Loucy (cell line): ENCODE measurements at regions not wholly inside any gene's neighbourhood (a gene's known extent, or its start where the extent isn't known, plus 50 kb on each side); places are given as distances from the start of the nearest gene placed in this dataset.

ENCODE experiments used
- H2AFZ ChIP-seq: fragments of 200-600 bp; sonication (generic); 2 replicates; pipeline ENCODE4 v1.6.0; 2016; ENCODE audit warnings: antibody characterized with exemption, mild to moderate bottlenecking, low read length, moderate library complexity
- H3F3A ChIP-seq: fragments of 200-600 bp; 2 replicates; pipeline ENCODE4 v1.6.0; 2016; ENCODE audit warnings: antibody characterized with exemption, low read depth, mild to moderate bottlenecking
- H3K27me3 ChIP-seq: fragments of 200-600 bp; sonication (generic); 2 replicates; pipeline ENCODE4 v1.6.1; 2014; ENCODE audit warnings: low read length, mild to moderate bottlenecking; ENCODE audit not compliant: insufficient read depth, poor library complexity, severe bottlenecking
- H3K36me3 ChIP-seq: fragments of 200-600 bp; sonication (generic); 2 replicates; pipeline ENCODE4 v1.6.1; 2016; ENCODE audit warnings: low read length; ENCODE audit not compliant: insufficient read depth
- H3K4me1 ChIP-seq: fragments of 200-600 bp; sonication (generic); 2 replicates; pipeline ENCODE4 v1.5.1; 2014; ENCODE audit warnings: low read length, mild to moderate bottlenecking; ENCODE audit not compliant: insufficient read depth, poor library complexity, severe bottlenecking
- H3K4me2 ChIP-seq: fragments of 200-600 bp; sonication (generic); 2 replicates; pipeline ENCODE4 v1.6.0; 2014; ENCODE audit warnings: antibody characterized with exemption, low read length, low read depth, mild to moderate bottlenecking; ENCODE audit not compliant: poor library complexity, severe bottlenecking
- H3K4me3 ChIP-seq: fragments of 200-600 bp; sonication (generic); 2 replicates; pipeline ENCODE4 v1.5.1; 2014; ENCODE audit warnings: low read length, mild to moderate bottlenecking, mixed read lengths; ENCODE audit not compliant: poor library complexity, severe bottlenecking
- H3K79me2 ChIP-seq: fragments of 200-600 bp; sonication (generic); 2 replicates; pipeline ENCODE4 v1.6.1; 2014; ENCODE audit warnings: low read length; ENCODE audit not compliant: insufficient read depth
- H3K9ac ChIP-seq: fragments of 200-600 bp; sonication (generic); 2 replicates; pipeline ENCODE4 v1.6.0; 2014; ENCODE audit warnings: mild to moderate bottlenecking, low read depth, low read length, moderate library complexity; ENCODE audit not compliant: poor library complexity, severe bottlenecking
- H3K9me2 ChIP-seq: fragments of 200-600 bp; sonication (generic); replicated peaks from 2 replicates; pipeline ENCODE4 v1.6.1; 2016; ENCODE audit warnings: low read depth, low read length, mixed read lengths
- H3K9me3 ChIP-seq: fragments of 200-600 bp; sonication (generic); 2 replicates; pipeline ENCODE4 v1.6.1; 2014; ENCODE audit warnings: mild to moderate bottlenecking, antibody characterized with exemption, low read length, low read depth; ENCODE audit not compliant: insufficient read depth
- H4K20me1 ChIP-seq: fragments of 200-600 bp; sonication (generic); 2 replicates; pipeline ENCODE4 v1.6.0; 2014; ENCODE audit warnings: antibody characterized with exemption, low read length, mild to moderate bottlenecking; ENCODE audit not compliant: insufficient read depth, poor library complexity, severe bottlenecking
- CTCF ChIP-seq: fragments of 200-600 bp; sonication (generic); conservative IDR thresholded peaks from 2 replicates; pipeline ENCODE4 v1.5.1; 2014; ENCODE audit warnings: mild to moderate bottlenecking, antibody characterized with exemption, low read length
- EZH2phosphoT487 ChIP-seq: fragments of 200-600 bp; IDR thresholded peaks from 2 replicates; pipeline ENCODE4 v1.6.1; 2018; ENCODE audit warnings: antibody characterized with exemption, mild to moderate bottlenecking, moderate library complexity, borderline replicate concordance

GRCh38 chr3:163657088-163657487, 1421.2 kb downstream of the SI start:
- Histone ChIP-seq H3K9me2 (no peaks in the 10 kb centered on the region), H3K9ac (no peak overlapping the region), H3K4me3 (no peak overlapping the region), H3F3A (no peaks in the 10 kb centered on the region), H3K4me2 (no peak overlapping the region), H2AFZ (no peak overlapping the region), H3K36me3 (no peaks in the 10 kb centered on the region), H3K27me3 (no peaks in the 10 kb centered on the region), H3K4me1 (no peaks in the 10 kb centered on the region), H3K9me3 (no peaks in the 10 kb centered on the region), H4K20me1 (no peaks in the 10 kb centered on the region), H3K79me2 (no peaks in the 10 kb centered on the region)
- no peak for TF ChIP-seq EZH2phosphoT487
- TF ChIP-seq CTCF = no peak

DNA sequence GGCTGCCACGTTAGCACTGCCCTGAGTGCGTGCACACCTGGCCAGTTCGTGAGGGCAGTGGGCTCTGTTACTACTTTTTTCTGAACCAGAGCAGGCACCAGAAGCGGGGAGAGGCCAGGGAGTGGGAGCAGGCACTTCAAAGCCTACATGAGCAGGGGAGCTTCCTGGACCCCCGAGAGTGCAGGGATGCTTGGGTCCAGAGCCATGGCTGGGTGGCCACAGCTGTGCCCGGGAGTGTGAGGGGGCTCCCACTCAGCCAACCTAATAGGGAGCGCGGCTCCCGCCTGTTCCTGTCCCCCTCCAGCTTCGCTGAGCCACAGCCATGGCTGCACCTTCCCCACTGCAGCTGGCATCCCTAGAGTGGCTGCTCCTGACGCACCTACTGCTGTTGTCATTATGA, 1423.3 kb downstream of the SI start:
- no peaks in the 10 kb centered on the region for H3K9me2 ChIP-seq
- no peaks in the 10 kb centered on the region for H3K9me3 ChIP-seq
- no peaks in the 10 kb centered on the region for H3K27me3 ChIP-seq
- no peak overlapping the region for H3K4me3 ChIP-seq
- H4K20me1 ChIP-seq = no peaks in the 10 kb centered on the region
- H3K4me2 ChIP-seq = no peak overlapping the region
- no peaks in the 10 kb centered on the region for H3K36me3 ChIP-seq
- TF ChIP-seq EZH2phosphoT487 (no peak), CTCF (no peak)
- no peak overlapping the region for H2AFZ ChIP-seq
- no peaks in the 10 kb centered on the region for H3K4me1 ChIP-seq
- no peaks in the 10 kb centered on the region for H3F3A ChIP-seq
- no peak overlapping the region for H3K9ac ChIP-seq
- H3K79me2 ChIP-seq = no peaks in the 10 kb centered on the region

- H3K36me3 ChIP-seq = no peaks in the 10 kb centered on the region
- H3K9ac ChIP-seq = no peak overlapping the region
- H4K20me1 ChIP-seq = no peaks in the 10 kb centered on the region
- no peak overlapping the region for H2AFZ ChIP-seq
- no peak for TF ChIP-seq EZH2phosphoT487
- no peak for TF ChIP-seq CTCF
- H3K9me2 ChIP-seq = no peaks in the 10 kb centered on the region
- H3F3A ChIP-seq = no peaks in the 10 kb centered on the region
- no peaks in the 10 kb centered on the region for H3K9me3 ChIP-seq
- H3K79me2 ChIP-seq = no peaks in the 10 kb centered on the region
- no peak overlapping the region for H3K4me3 ChIP-seq
- H3K4me1 ChIP-seq = no peaks in the 10 kb centered on the region
- H3K27me3 ChIP-seq = no peaks in the 10 kb centered on the region
- H3K4me2 ChIP-seq = no peak overlapping the region
Measured at GRCh38 chr3:163644172-163644571, 1434.1 kb downstream of the SI start.
